ENCODE measurements at regions not wholly inside any gene's neighbourhood (a gene's known extent, or its start where the extent isn't known, plus 50 kb on each side); places are given as distances from the start of the nearest gene placed in this dataset.
"Not testable (repeated sequence)": the region's sequence is repeated elsewhere in the genome, so short reads cannot be mapped to it uniquely, and the experiment has no call there.

DNA sequence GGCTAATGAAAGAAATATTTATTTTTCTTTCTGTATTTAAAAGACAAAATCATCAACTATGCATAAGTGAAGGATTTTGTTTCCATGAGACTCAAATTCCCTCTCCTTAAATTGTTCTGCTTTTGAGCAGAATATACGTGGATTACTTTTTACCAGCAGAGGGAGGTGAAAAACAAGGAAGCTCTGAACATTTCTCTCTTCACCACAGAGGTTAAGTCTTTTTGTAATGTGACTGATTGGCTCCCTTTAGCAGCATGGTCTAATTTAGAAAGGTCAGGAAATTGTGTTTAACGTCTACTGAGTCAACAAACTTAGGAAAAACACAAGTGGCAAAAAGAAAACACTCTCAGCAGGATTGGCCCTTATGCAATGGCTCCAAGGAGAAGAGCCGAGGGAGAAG is 55.1 kb upstream of the F9 start:
- DNase-seq, result no peak

DNA sequence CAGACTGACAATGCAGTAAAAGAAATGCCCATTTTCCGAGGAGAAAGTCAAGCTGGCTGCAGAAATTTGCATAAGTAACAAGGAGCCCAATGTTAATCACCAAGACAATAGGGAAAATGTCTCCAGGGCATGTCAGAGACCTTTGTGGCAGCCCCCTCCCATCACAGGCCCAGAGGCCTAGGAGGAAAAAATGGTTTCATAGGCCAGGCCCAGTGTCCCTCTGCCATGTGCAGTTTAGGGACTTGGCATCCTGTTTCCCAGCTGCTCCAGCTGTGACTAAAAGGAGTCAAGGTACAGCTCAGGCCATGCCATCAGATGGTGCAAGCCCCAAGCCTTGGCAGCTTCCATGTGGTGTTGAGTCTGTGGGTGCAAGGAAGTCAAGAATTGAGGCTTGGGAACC is 68.6 kb upstream of the F9 start:
- not testable (repeated sequence) for DNase-seq

DNA sequence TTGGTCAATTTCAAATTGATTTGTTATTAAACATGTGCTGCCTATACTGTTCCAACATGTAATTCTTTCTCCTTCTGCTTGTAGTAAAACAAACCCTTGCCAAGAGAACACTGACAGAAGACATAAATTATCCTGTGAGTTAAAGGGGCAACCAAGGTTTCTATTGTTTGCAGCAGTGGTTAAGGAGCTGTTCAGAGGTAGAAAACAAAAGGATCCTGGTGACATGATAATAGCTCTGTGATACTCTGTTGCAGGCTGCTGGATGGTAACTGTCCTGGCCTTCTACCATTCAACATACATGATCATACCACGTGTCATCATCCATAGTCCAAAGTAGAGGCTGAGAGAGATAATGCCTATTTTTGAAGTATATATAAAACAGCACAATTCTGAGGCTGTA is 75.8 kb upstream of the F9 start:
- no peak for DNase-seq

DNA sequence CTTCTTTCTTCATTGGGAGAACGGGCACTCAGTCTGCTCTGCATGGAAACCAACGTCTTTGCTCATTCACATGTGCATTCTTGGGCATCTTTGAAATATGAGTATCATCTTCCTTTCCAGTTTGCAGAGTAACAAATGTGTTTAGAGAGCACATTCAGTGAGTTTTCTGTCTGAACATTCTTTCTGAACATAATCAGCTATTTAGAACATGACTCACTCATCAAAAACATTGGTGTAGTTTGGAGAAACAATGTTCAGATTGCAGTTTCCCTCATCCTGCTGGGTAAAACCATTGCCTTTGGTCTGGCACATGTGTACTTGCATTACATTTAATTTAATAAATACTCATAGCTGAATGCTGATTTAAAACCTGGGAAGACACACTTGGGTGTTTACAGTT is 81.5 kb upstream of the F9 start:
- no peak for DNase-seq

DNA sequence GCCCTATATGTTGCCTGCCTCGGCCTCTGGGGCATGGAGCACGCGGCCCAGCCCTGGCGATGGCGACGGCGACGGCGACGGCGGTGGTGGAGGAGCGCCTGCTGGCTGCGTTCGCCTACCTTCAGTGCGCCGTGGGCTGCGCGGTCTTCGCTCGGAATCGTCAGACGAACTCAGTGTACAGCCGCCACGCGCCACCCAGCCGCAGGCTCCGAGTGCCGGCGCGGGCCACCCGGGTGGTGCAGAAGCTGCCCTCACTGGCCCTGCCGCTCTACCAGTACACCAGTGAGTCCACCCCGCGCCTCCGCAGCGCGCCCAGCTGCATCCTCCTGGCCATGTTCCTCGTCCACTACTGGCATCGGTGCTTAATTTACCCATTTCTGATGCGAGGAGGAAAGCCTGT is 83.7 kb upstream of the F9 start:
- no peak for DNase-seq

DNA sequence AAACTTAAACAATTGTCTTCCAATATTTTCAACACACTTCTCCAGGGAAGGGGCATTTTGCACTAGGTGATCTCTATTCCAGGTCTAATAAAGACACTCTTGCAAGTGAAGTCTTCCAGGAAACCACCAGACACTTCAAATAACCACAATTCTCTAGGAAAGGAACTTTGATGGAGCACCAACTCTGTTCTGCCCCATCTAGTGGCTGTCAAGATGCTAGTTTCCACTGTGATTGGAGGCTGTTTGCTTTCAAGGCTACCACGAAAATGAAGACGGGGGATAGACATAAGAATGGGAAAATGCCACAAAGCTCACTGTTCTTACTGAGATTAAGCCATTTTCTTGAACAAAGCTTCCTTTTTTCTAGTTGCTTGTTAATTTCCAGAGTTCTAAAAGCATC is 100.6 kb upstream of the F9 start:
- peak; percentile 1 for DNase-seq

DNA sequence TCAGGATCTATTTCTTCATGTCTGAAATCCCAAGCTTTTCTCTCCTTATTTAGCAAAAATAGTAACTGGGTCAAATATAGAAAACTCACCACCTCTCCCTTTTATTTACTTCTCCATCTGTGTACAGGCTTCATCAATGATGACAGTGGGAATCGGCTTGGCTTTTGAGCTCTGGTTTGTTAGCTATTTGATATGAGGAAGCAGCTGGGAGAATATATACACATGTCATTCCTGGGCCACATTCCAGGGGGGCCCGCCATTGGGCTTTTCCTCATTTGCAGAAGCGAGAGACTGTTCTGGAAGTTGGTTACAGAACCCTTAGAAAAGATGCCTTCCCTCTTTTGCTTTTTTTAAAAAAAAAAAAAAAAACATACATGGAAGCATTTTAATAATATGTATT is 107.4 kb upstream of the F9 start:
- DNase-seq, result no peak

DNA sequence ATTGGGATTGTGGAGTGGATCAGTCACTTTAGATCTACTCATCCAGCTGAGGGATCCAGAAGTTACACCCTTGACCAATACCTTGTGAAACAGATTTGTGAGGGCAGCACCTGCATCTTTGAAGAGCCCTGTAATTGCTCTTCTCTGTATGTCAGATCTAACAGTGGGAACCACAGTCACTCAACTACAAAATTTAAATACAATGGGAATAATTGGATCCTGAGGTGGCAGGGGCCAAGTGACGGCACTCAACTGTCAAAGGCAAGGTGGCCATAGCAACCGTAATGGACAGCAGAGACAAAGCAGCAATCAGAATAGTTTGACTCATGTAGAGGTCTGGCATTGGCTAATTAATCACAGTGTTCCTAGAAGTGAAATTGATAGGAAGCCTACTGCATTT is 132.3 kb upstream of the F9 start:
- not testable (repeated sequence) for DNase-seq

DNA sequence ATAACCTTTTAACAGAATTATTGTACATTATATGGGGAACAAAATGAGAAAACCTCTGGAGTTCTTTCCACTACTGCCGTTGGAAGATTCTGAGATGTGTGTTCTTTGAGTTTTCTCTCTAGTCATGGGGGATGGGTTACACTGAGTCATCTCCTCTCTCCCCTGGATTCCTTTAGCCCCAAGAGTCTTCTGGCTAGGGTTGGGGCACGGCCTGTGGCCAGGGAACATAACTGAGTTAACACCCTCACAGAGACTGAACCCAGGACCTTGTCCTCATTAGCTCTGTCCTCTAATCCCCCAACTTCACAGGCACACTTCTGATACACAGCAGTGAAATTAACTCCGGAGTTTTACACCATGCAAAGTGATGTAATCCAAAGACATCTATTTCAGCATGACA is 142.3 kb upstream of the F9 start:
- DNase-seq, result no peak

DNA sequence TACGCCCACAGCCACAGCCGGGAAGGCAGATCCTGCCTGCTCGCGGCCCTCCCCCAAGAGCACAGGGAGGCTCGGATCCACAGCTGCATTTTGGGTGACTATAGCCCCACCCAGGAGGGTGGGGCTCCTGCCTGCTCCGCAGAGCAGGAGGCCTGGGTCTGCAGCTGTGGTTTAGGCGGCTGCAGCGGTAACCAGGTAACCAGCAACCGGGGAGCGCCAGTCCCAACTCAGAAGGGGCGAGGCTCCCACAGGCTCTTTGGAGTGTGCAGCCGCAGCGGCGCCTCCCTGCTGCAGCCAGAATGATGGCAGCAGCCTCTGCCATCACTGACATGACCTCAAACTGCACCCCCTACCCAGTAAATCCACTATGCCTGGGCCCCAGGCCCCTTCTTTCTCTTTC is 148.0 kb upstream of the F9 start:
- DNase-seq, result peak; percentile 1

DNA sequence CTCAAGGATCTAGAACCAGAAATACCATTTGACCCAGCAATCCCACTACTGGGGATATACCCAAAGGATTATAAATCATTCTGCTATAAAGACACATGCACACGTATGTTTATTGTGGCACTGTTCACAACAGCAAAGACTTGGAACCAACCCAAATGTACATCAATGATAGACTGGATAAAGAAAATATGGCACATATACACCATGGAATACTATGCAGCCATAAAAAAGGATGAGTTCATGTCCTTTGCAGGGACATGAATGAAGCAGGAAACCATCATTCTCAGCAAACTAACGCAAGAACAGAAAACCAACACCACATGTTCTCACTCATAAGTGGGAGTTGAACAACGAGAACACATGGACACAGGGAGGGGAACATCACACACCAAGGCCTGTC is 154.0 kb upstream of the F9 start:
- DNase-seq, result not testable (repeated sequence)

DNA sequence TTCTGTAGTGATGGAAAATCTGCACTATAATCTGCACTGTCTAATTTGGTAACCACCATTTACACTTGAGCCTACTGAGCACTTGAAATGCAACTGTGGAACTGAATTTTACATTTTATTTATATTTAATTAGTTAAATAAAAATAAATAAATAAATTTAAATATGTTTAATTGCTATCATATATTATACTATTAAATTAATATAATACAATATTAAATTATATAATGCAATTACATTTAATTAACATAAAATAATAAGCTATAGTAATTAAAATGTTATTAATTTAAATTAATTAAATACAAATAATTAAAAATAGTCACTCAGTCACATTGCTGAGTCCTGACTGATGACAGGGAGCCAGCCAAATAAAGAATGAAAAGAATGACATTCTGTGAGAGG is 170.2 kb upstream of the F9 start:
- DNase-seq, result no peak

DNA sequence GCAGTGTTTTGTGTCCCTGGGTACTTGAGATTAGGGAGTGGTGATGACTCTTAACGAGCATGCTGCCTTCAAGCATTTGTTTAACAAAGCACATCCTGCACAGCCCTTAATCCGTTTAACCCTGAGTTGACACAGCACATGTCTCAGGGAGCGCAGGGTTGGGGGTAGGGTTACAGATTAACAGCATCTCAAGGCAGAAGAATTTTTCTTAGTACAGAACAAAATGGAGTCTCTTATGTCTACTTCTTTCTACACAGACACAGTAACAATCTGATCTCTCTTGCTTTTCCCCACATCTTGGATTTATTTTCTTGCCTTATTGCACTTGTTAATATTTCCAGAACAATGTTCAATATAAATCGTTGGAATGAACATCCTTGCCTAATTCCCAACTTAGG is 187.9 kb upstream of the F9 start:
- not testable (repeated sequence) for DNase-seq

DNA sequence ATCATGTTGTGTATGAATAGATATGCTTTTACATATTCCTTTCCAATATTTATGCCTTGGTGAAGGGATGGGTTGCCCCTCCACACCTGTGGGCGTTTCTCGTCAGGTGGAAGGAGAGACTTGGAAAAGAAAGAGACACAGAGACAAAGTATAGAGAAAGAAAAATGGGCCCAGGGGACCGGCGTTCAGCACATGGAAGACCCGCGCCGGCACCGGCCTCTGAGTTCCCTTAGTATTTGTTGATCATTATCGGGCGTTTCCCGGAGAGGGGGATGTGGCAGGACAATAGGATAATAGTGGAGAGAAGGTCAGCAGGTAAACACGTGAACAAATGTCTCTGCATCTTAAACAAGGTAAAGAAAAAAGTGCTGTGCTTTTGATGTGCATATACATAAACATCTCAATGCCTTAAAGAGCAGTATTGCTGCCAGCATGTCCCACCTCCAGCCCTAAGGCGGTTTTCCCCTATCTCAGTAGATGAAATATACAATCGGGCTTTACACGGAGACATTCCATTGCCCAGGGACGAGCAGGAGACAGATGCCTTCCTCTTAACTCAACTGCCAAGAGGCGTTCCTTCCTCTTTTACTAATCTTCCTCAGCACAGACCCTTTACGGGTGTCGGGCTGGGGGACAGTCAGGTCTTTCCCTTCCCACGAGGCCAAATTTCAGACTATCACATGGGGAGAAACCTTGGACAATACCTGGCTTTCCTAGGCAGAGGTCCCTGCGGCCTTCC is 188.5 kb upstream of the F9 start:
- not testable (repeated sequence) for DNase-seq

DNA sequence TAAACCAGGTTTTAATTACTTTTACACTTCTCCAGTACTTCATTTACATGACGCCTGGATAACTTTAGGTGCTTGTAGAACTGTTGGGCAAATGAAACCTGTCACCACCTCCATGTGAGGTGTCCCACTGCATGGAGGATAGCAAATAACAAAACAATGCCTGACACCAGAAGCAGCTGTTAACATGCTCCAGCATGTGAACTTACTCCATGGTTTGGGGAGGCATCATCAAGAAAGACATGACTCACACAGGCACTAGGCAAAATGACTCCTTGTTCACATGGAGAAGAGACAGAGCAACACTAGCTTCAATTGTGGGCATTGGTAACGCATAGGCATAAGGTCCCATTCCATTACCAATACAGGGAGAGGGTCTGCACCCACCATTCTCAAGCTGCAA is 198.1 kb upstream of the F9 start:
- no peak for DNase-seq

DNA sequence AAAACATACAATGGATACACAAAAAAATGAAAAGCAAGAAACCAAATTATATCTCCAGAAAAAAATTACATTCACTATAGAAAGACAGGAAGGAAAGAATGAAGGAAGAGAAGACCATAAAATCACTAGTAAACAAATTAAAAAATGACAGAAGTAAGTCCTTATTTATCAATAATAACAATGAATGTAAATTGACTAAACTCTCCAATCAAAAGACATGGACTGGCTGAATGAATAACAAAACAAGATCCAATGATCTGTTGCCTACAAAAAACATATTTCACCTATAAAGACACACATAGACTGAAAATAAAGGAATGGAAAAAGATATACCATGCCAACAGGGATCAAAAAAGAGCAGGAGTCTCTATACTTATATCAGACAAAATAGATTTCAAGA is 203.2 kb upstream of the F9 start:
- DNase-seq, result no peak

DNA sequence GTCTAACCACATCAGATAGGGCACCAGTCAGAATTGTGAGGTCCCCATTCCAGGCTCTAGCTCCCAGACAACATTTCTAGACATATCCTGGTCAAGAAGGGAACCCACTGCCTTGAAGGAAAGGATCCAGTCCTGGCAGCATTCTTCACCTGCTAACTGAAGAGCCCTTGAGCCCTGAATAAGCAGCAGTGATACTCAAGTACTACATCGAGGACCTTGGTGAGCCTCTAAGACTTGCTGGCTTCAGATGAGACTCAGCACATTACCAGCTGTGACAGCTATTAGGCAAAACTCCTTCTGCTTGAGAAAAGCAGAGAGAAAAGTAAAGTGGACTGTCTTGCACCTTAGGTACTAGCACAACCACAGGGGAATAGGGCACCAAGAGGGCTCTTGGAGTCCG is 205.8 kb upstream of the F9 start:
- DNase-seq, result no peak

DNA sequence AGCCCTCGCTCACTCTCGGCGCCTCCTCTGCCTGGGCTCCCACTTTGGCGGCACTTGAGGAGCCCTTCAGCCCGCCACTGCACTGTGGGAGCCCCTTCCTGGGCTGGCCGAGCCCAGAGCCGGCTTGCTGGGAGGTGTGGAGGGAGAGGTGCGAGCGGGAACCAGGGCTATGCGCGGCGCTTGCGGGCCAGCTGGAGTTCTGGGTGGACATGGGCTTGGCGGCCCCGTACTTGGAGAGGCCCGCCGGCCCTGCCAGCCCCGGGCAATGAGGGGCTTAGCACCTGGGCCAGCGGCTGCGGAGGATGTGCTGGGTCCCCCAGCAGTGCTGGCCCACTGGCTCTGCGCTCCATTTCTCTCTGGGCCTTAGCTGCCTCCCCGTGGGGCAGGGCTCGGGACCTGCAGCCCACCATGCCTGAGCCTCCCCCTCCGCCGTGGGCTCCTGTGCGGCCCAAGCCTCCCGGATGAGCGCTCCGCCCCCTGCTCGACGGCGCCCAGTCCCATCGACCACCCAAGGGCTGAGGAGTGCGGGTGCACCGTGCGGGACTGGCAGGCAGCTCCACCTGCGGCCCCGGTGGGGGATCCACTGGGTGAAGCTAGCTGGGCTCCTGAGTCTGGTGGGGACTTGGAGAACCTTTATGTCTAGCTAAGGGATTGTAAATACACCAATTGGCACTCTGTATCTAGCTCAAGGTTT is 209.7 kb upstream of the F9 start:
- not testable (repeated sequence) for DNase-seq

DNA sequence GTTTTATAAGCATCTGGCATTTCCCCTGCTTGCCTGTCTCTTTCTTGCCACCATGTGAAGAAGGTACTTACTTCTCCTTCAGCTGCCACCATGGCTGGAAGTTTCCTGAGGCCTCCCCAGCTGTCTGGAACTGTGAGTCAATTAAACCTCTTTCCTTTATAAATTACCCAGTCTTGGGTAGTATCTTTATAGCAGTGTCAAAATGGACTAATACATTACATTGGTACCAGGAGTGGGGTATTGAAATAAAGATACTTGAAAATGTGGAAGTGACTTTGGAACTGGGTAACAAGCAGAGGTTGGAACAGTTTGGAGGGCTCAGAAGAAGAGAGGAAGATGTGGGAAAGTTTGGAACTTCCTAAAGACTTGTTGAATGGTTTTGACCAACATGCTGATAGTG is 223.9 kb upstream of the F9 start:
- DNase-seq, result not testable (repeated sequence)

DNA sequence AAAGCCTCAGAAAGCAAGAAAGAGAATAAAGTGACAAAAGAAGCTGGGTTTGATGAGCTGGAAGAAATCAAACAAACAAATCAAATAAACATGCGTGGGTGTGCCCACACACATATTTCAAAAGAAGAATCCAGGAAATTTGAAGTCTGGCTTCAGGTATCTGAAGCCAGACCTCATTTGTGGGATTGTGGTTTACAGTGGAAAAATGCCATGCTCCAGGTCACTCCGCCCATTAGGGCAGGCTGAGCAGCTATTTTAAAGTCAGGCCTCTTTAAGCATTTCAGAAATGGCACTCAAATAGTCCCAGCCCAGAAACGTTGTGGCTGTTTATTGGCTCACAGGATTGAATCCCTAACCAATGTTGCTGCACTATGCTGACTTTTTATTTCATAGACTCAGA is 226.1 kb upstream of the F9 start:
- DNase-seq, result no peak

DNA sequence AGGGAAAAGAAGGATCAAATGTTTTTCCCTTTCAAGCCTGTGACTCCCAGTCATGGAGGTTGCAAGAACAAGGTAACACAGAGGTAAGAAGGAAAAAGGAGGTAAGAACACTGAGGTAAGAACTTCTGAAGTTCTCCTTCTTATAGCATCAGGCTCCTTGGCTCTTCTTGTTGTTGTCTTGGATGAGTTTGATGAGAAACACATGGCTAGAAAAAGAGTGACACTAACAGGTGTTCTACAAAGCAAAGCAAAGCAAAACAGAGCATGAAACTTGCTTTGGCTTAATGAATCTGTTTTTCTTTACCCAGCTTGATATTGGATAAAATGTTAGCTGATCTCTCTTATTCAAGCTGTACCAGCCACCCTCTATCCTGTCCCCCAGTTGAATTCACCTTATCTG is 231.2 kb upstream of the F9 start:
- DNase-seq, result no peak

DNA sequence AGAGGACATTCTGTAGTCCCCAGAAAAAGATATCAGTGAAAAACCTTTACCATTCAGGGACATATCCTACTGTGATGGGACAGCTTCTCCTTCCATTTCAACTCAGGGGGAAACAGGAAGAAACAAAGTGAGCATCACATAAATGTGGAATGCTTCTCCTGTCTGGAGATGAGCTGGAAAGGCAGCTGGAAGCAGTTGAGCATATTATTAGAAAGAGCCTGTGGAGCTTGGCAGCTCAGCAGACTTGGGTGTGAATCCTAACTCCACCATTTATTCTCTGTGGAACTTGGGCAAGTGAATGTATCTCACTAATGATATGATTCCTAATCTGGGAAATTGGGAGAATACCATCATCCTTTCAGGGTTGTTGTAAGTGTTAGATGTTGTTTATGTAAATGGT is 232.1 kb upstream of the F9 start:
- no peak for DNase-seq

DNA sequence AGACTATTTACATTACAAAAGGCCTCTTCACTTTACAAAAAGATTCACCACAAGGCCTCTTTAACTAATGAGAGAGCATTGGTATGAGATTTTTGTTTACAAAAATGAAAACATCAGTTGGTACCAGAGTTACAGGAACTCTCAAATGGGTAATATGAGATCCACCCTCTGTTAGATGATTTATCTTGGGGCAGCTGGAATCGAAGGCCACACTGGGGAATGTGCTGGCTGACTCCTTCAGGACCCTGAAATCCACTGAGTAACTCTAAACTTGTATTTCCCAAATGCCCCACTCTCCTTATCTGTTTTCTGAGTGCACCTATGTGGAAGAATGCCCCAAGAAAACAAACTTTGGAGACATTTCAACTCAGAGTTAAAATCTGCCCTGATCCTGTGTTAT is 232.9 kb upstream of the F9 start:
- no peak for DNase-seq

DNA sequence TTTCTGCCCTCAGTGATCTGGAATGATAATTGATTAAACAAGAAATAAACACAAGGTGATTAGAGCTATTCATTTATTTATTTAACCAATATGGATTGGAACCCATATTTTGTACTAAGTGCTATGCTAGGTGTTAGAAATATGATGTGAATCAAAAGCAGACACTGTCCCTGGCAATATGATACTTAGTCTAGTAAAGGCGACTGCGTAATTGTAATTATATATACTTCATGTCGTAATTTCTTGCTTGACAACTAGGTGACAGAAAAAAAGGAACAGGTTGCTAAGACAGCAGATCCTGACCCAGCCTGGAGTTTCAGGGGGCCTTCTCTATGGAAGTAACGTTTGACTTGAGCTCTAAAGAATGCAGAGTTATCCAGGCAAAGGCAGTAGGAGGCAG is 236.5 kb upstream of the F9 start:
- DNase-seq, result no peak

DNA sequence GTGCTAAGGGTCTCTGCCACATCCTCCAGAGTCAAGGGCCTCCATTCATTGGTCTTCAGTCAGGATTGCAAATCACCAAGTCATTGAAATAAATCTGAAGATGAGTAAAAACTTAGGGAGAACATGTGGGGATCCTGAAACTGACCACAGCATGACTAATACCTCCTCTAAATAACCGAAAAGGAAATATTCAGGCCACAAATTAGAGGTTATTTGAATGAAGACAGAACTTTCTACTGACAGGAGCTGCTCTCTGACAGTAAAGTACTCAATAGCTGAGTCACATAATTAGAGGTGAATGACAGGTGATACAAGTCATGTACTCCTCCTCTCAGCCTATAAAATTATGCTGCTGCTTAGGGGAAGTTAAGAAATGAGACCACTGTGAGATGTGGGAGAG is 240.2 kb upstream of the F9 start:
- DNase-seq, result no peak
